ENCODE measurements at regions not wholly inside any gene's neighbourhood (a gene's known extent, or its start where the extent isn't known, plus 50 kb on each side); places are given as distances from the start of the nearest gene placed in this dataset.

DNA sequence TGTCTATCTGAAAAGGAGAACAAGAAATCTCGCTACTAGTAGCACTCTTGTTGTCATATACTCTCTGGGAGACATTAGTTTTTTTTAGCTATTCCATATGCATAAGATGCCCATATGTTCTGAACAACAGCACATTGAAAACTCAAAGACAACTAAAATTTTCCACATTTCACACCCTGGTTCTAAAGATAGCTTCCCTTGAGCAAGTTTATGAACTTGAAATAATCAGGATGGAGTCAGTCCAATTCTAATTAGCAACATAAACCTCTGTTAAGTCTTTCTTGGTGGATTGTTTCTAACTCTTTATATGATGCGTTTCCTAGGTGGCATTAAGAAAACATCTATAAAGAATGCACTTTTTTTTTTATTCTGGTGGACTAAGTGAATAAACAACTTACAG lies 1095.3 kb downstream of the GRM8 start:
- H3K4me3 ChIP-seq (replicated peaks in 1 of 2; ENCODE audit: low read depth in 2 of 2, low read length in 2 of 2), result no peak overlapping the region
- TF ChIP-seq, protein P1, sequence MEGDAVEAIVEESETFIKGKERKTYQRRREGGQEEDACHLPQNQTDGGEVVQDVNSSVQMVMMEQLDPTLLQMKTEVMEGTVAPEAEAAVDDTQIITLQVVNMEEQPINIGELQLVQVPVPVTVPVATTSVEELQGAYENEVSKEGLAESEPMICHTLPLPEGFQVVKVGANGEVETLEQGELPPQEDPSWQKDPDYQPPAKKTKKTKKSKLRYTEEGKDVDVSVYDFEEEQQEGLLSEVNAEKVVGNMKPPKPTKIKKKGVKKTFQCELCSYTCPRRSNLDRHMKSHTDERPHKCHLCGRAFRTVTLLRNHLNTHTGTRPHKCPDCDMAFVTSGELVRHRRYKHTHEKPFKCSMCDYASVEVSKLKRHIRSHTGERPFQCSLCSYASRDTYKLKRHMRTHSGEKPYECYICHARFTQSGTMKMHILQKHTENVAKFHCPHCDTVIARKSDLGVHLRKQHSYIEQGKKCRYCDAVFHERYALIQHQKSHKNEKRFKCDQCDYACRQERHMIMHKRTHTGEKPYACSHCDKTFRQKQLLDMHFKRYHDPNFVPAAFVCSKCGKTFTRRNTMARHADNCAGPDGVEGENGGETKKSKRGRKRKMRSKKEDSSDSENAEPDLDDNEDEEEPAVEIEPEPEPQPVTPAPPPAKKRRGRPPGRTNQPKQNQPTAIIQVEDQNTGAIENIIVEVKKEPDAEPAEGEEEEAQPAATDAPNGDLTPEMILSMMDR (IDR thresholded peaks at IDR 0.05; ENCODE audit: low read depth, low read length), result no peak
- no peak for DNase-seq (ENCODE audit: low read depth in 2 of 2)

DNA sequence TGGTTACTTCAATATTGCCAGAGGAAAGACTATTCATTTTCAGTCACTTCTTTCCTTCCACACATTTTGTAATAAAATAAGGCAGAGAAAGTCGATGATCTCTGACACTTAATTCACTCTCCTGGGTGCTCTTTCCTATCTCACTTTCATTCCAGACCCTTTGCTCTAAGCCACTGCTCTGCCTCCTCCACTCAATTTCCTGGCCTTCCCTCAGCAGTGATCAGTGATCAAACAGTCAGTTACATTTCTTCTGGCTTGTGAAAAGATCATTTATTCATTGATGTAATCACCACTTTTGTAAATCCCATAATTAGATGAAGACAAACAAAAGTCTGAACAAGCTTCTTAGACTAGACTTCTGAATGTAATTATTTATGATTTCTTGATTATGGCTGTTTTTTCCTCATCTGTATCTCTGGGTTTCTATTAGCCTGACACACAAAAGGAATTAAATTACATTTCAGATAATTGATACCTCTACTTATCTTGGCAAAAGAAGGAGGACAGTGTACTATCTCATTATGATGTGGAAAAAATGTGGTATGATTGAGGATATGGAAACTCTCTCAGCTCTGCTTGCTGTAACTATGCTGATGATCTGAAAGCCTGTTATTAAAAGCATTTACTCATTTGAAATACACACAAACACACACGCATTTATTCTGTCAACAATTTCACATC lies 1102.3 kb downstream of the GRM8 start:
- TF ChIP-seq, protein P1 (IDR thresholded peaks at IDR 0.05; ENCODE audit: low read depth, low read length), result no peak

DNA sequence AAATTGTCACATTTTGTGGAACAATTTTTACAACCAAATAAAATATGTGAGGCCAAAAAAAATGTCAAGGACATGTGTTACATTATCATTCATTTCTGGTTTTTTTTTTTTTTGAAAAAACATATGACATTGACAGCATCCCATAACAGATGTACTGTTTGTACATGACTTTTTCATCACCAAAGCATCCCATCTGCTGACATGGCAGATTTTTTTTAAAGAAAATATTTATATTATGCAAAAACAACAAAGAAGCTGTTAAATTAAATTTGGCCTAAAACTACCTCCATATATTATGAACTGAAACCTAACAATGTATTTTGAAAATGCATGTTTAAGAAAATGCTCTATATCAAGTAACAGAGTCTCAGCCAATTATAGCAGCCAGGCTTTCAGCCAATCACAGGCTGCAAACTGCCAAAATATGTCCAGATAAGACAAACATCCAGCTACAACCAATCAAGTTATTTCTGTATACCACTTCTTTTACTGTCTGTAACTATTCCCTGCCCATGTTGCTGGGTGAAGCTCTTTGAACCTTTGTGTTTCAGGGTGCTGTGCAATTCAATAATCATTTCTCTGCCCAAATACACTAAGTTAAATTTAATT lies 1111.8 kb downstream of the GRM8 start:
- no peak overlapping the region for H3K4me3 ChIP-seq (replicated peaks in 1 of 2; ENCODE audit: low read depth in 2 of 2, low read length in 2 of 2)
- DNase-seq (ENCODE audit: low read depth in 2 of 2), result no peak
- TF ChIP-seq, protein P1 (IDR thresholded peaks at IDR 0.05; ENCODE audit: low read depth, low read length), result no peak

More for the DNA sequence above, 1102.3 kb downstream of the GRM8 start:
- no peak overlapping the region for H3K4me3 ChIP-seq (replicated peaks in 1 of 2; ENCODE audit: low read depth in 2 of 2, low read length in 2 of 2)
- DNase-seq (ENCODE audit: low read depth in 2 of 2), result no peak

DNA sequence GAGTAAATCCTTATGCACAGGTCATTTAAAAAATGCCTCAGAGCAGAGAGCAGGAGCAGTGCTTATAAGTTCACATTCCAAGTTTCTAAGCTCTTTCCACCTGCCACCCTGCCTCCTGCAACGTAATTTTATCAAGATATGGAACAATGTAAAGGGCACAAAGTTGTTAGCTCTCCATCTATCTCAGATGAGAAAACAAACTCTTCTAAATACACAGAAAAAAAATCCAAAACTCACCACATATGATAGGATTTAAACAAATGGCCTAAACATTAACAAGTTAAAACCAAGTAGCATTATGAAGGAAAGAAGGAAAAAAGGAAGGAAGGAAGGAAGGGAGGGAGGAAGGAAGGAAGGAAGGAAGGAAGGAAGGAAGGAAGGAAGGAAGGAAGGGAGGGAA lies 1132.8 kb downstream of the GRM8 start:
- H3K4me3 ChIP-seq (replicated peaks in 1 of 2; ENCODE audit: low read depth in 2 of 2, low read length in 2 of 2), result no peak overlapping the region
- DNase-seq (ENCODE audit: low read depth in 2 of 2), result no peak
- TF ChIP-seq, protein P1 (IDR thresholded peaks at IDR 0.05; ENCODE audit: low read depth, low read length), result no peak

DNA sequence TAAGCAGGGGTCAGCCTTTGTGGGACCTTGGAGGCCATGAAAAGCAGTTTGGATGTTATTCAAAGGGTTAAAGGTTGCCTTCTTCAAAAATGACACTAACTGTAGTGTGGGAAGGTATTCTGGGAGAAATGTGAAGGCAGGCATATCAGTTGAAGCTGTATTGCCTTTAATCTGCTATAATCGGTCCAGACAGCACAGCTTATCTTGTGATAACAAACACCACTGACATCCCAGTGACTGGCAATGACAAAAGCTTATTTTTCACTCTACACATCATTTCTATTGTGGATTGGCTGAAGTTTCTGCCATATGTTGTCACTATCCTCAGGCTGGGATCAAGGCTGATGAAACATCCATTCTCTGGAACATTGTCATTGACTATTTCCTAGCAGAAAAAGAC lies 1149.2 kb downstream of the GRM8 start:
- TF ChIP-seq, protein P1 (IDR thresholded peaks at IDR 0.05; ENCODE audit: low read depth, low read length), result no peak
- no peak for DNase-seq (ENCODE audit: low read depth in 2 of 2)
- H3K4me3 ChIP-seq (replicated peaks in 1 of 2; ENCODE audit: low read depth in 2 of 2, low read length in 2 of 2), result no peak overlapping the region

DNA sequence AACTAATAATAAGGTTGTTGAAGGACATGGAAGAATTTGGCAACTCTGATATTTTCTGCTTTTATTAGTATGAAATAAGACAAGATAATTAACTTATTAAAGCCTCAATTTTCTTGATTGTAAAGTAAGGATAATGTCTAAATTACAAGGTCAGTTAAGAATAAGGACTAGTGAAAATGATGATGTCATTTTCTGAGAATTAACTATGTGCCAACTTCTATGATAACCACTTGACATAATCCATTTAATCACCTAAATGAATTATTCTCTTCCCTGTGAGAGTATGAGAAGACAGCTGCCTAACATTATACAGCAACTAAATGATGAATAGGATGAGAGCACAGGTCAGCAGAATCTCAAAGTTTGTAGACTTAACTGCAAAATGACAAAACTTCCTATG lies 1153.4 kb upstream of the POT1 start:
- no peak overlapping the region for H3K4me3 ChIP-seq (replicated peaks in 1 of 2; ENCODE audit: low read depth in 2 of 2, low read length in 2 of 2)
- TF ChIP-seq, protein P1 (IDR thresholded peaks at IDR 0.05; ENCODE audit: low read depth, low read length), result no peak

More for the DNA sequence above, 1153.4 kb upstream of the POT1 start:
- DNase-seq (ENCODE audit: low read depth in 2 of 2), result no peak

Data from cardiac fibroblast (primary cell).